PC-9 (cell line): ENCODE measurements at regions not wholly inside any gene's neighbourhood (a gene's known extent, or its start where the extent isn't known, plus 50 kb on each side); places are given as distances from the start of the nearest gene placed in this dataset.

Experiments
- CTCF ChIP-seq: fragments of 200-600 bp; sonication (generic); conservative IDR thresholded peaks from 2 replicates; pipeline ENCODE4 v1.6.1; 2017; ENCODE audit warnings: mixed run types, antibody characterized with exemption, mild to moderate bottlenecking, moderate library complexity
- EZH2 ChIP-seq: fragments of 200-600 bp; sonication (generic); IDR thresholded peaks from 2 replicates; pipeline ENCODE4 v1.8.0; 2017; ENCODE audit warnings: antibody characterized with exemption, low read depth

- TF ChIP-seq EZH2 (no peak), CTCF (no peak)
Observed at GRCh38 chr14:97046967-97047366, 249.8 kb downstream of the VRK1 start.
